ENCODE measurements at regions not wholly inside any gene's neighbourhood (a gene's known extent, or its start where the extent isn't known, plus 50 kb on each side); places are given as distances from the start of the nearest gene placed in this dataset.

GRCh38 chr5:45109636-45110035 is 300.9 kb downstream of the MRPS30 start:
- TF ChIP-seq, protein P1, sequence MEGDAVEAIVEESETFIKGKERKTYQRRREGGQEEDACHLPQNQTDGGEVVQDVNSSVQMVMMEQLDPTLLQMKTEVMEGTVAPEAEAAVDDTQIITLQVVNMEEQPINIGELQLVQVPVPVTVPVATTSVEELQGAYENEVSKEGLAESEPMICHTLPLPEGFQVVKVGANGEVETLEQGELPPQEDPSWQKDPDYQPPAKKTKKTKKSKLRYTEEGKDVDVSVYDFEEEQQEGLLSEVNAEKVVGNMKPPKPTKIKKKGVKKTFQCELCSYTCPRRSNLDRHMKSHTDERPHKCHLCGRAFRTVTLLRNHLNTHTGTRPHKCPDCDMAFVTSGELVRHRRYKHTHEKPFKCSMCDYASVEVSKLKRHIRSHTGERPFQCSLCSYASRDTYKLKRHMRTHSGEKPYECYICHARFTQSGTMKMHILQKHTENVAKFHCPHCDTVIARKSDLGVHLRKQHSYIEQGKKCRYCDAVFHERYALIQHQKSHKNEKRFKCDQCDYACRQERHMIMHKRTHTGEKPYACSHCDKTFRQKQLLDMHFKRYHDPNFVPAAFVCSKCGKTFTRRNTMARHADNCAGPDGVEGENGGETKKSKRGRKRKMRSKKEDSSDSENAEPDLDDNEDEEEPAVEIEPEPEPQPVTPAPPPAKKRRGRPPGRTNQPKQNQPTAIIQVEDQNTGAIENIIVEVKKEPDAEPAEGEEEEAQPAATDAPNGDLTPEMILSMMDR (IDR thresholded peaks at IDR 0.05), result no peak
- TF ChIP-seq POLR2A (IDR thresholded peaks at IDR 0.05), result no peak

All from uterus (tissue), 2 donors.